Caki2 (cell line): ENCODE measurements at regions not wholly inside any gene's neighbourhood (a gene's known extent, or its start where the extent isn't known, plus 50 kb on each side); places are given as distances from the start of the nearest gene placed in this dataset.

Source experiments
- DNase-seq: peaks from one replicate; pipeline ENCODE4 v3.0.0-alpha.2; 2015; ENCODE audit warnings: low read depth
- in situ Hi-C: cut with HindIII; loops from 2 replicates; pipeline ENCODE4 v1.10.0; 2016; ENCODE audit warnings: low sequenced_read_pairs, low pct_unique_long_range_greater_than_20kb, mixed read lengths

GRCh38 chr2:191552066-191552465 is 125.9 kb upstream of the NABP1 start:
- DNase-seq: peak; percentile 56
- in situ Hi-C loops: loop anchor here (25.0 kb wide), 3 partner anchors 135 to 610 kb away; partner anchors contain the start of gene NABP1

GRCh38 chr2:191554240-191554639 is 123.7 kb upstream of the NABP1 start:
- in situ Hi-C loops: loop anchor here (25.0 kb wide), 3 partner anchors 133 to 608 kb away; partner anchors contain the start of gene NABP1
- no peak for DNase-seq

GRCh38 chr2:191555092-191555742 is 122.7 kb upstream of the NABP1 start:
- DNase-seq: peak; percentile 73
- in situ Hi-C loops: loop anchor here (25.0 kb wide), 3 partner anchors 132 to 607 kb away; partner anchors contain the start of gene NABP1

- in situ Hi-C loops: loop anchor here (25.0 kb wide), 3 partner anchors 131 to 606 kb away; partner anchors contain the start of gene NABP1
- DNase-seq: no peak
Observed at GRCh38 chr2:191556463-191556862, 121.5 kb upstream of the NABP1 start.

GRCh38 chr2:191557841-191558240 is 120.1 kb upstream of the NABP1 start:
- in situ Hi-C loops: loop anchor here (25.0 kb wide), 3 partner anchors 129 to 604 kb away; partner anchors contain the start of gene NABP1

GRCh38 chr2:191559569-191559968 is 118.4 kb upstream of the NABP1 start:
- DNase-seq: no peak
- in situ Hi-C loops: loop anchor here (25.0 kb wide), 3 partner anchors 128 to 603 kb away; partner anchors contain the start of gene NABP1

More at GRCh38 chr2:191557841-191558240, 120.1 kb upstream of the NABP1 start:
- no peak for DNase-seq

GRCh38 chr2:191560411-191560980 is 117.4 kb upstream of the NABP1 start:
- DNase-seq: no peak
- in situ Hi-C loops: loop anchor here (25.0 kb wide), 3 partner anchors 127 to 602 kb away; partner anchors contain the start of gene NABP1

GRCh38 chr2:191565120-191565519 is 112.8 kb upstream of the NABP1 start:
- in situ Hi-C loops: loop anchor here (25.0 kb wide), 3 partner anchors 122 to 597 kb away; partner anchors contain the start of gene NABP1
- DNase-seq: no peak

GRCh38 chr2:191565647-191566198 is 112.2 kb upstream of the NABP1 start:
- no peak for DNase-seq

GRCh38 chr2:191566344-191566743 is 111.6 kb upstream of the NABP1 start:
- peak; percentile 52 for DNase-seq
- in situ Hi-C loops: loop anchor here (25.0 kb wide), 3 partner anchors 121 to 596 kb away; partner anchors contain the start of gene NABP1

More at GRCh38 chr2:191565647-191566198, 112.2 kb upstream of the NABP1 start:
- in situ Hi-C loops: loop anchor here (25.0 kb wide), 3 partner anchors 122 to 597 kb away; partner anchors contain the start of gene NABP1

GRCh38 chr2:191567206-191567605 is 110.7 kb upstream of the NABP1 start:
- in situ Hi-C loops: loop anchor here (25.0 kb wide), 3 partner anchors 120 to 595 kb away; partner anchors contain the start of gene NABP1
- DNase-seq: no peak

GRCh38 chr2:191569025-191569424 is 108.9 kb upstream of the NABP1 start:
- in situ Hi-C loops: loop anchor here (25.0 kb wide), 3 partner anchors 118 to 593 kb away; partner anchors contain the start of gene NABP1

GRCh38 chr2:191571163-191571769 is 106.7 kb upstream of the NABP1 start:
- DNase-seq: peak; percentile 72
- in situ Hi-C loops: loop anchor here (25.0 kb wide), 3 partner anchors 116 to 591 kb away; partner anchors contain the start of gene NABP1

More at GRCh38 chr2:191569025-191569424, 108.9 kb upstream of the NABP1 start:
- DNase-seq: no peak

- DNase-seq: no peak
- in situ Hi-C loops: loop anchor here (25.0 kb wide), 3 partner anchors 115 to 590 kb away; partner anchors contain the start of gene NABP1
Observed at GRCh38 chr2:191572319-191572718, 105.6 kb upstream of the NABP1 start.

- in situ Hi-C loops: loop anchor here (25.0 kb wide), 3 partner anchors 114 to 589 kb away; partner anchors contain the start of gene NABP1
- DNase-seq: no peak
Observed at GRCh38 chr2:191573216-191573615, 104.7 kb upstream of the NABP1 start.

- in situ Hi-C loops: loop anchor here (25.0 kb wide), 3 partner anchors 113 to 588 kb away; partner anchors contain the start of gene NABP1
Observed at GRCh38 chr2:191574232-191574631, 103.7 kb upstream of the NABP1 start.

GRCh38 chr2:191577605-191578004 is 100.3 kb upstream of the NABP1 start:
- in situ Hi-C loops: no loop called here

More at GRCh38 chr2:191574232-191574631, 103.7 kb upstream of the NABP1 start:
- DNase-seq: peak; percentile 17

GRCh38 chr2:191578031-191578430 is 99.9 kb upstream of the NABP1 start:
- DNase-seq: no peak
- in situ Hi-C loops: no loop called here

More at GRCh38 chr2:191577605-191578004, 100.3 kb upstream of the NABP1 start:
- no peak for DNase-seq
